Osteocyte (in vitro differentiated cells): ENCODE measurements at regions not wholly inside any gene's neighbourhood (a gene's known extent, or its start where the extent isn't known, plus 50 kb on each side); places are given as distances from the start of the nearest gene placed in this dataset.
A peak's percentile ranks its signal among the peaks of the same experiment; 100 is the strongest.

Experiments
- DNase-seq: peaks from one replicate; pipeline ENCODE4 v3.0.0; 2021; ENCODE audit warnings: mixed read lengths; ENCODE audit not compliant: unreplicated experiment; ENCODE audit errors: extremely low spot score
- H3K27ac Mint-ChIP-seq: one replicate; pipeline ENCODE4 v1.8.0; 2021; ENCODE audit warnings: mild to moderate bottlenecking, mixed read lengths; ENCODE audit not compliant: unreplicated experiment
- H3K27me3 Mint-ChIP-seq: one replicate; pipeline ENCODE4 v1.8.0; 2021; ENCODE audit warnings: mixed read lengths; ENCODE audit not compliant: unreplicated experiment
- H3K36me3 Mint-ChIP-seq: one replicate; pipeline ENCODE4 v1.8.0; 2021; ENCODE audit warnings: mixed read lengths; ENCODE audit not compliant: unreplicated experiment
- H3K4me1 Mint-ChIP-seq: one replicate; pipeline ENCODE4 v1.8.0; 2021; ENCODE audit warnings: mixed read lengths; ENCODE audit not compliant: unreplicated experiment
- H3K4me3 Mint-ChIP-seq: one replicate; pipeline ENCODE4 v1.8.0; 2021; ENCODE audit warnings: mild to moderate bottlenecking, moderate library complexity, mixed read lengths; ENCODE audit not compliant: unreplicated experiment
- H3K9me3 Mint-ChIP-seq: one replicate; pipeline ENCODE4 v1.8.0; 2021; ENCODE audit warnings: mixed read lengths; ENCODE audit not compliant: unreplicated experiment
- TF ChIP-seq, protein P1 (sequence below): fragments of 200-600 bp; sonication (generic); IDR thresholded peaks from 2 replicates; pipeline ENCODE4 v1.5.0; 2021; ENCODE audit warnings: antibody characterized with exemption, mild to moderate bottlenecking, moderate library complexity

GRCh38 chr1:201666645-201667044 lies 127.7 kb downstream of the NAV1 start:
- Mint-ChIP-seq H3K9me3 (no peaks in the 10 kb centered on the region), H3K4me3 (no peak overlapping the region), H3K27me3 (no peaks in the 10 kb centered on the region), H3K27ac (no peak overlapping the region), H3K36me3 (peaks cover 6% of the 10 kb centered on the region), H3K4me1 (peaks cover 34% of the 10 kb centered on the region)
- DNase-seq = no peak
- TF ChIP-seq, protein P1, sequence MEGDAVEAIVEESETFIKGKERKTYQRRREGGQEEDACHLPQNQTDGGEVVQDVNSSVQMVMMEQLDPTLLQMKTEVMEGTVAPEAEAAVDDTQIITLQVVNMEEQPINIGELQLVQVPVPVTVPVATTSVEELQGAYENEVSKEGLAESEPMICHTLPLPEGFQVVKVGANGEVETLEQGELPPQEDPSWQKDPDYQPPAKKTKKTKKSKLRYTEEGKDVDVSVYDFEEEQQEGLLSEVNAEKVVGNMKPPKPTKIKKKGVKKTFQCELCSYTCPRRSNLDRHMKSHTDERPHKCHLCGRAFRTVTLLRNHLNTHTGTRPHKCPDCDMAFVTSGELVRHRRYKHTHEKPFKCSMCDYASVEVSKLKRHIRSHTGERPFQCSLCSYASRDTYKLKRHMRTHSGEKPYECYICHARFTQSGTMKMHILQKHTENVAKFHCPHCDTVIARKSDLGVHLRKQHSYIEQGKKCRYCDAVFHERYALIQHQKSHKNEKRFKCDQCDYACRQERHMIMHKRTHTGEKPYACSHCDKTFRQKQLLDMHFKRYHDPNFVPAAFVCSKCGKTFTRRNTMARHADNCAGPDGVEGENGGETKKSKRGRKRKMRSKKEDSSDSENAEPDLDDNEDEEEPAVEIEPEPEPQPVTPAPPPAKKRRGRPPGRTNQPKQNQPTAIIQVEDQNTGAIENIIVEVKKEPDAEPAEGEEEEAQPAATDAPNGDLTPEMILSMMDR = no peak

GRCh38 chr1:201667479-201667878 lies 128.6 kb downstream of the NAV1 start:
- Mint-ChIP-seq H3K4me1 (peaks cover 26% of the 10 kb centered on the region), H3K4me3 (no peak overlapping the region), H3K36me3 (peaks cover 6% of the 10 kb centered on the region), H3K9me3 (no peaks in the 10 kb centered on the region), H3K27ac (no peak overlapping the region), H3K27me3 (no peaks in the 10 kb centered on the region)
- no peak for DNase-seq
- TF ChIP-seq, protein P1 = no peak

GRCh38 chr1:201670517-201670916 lies 131.6 kb downstream of the NAV1 start:
- Mint-ChIP-seq H3K27me3 (no peaks in the 10 kb centered on the region), H3K9me3 (no peaks in the 10 kb centered on the region), H3K36me3 (peaks cover 6% of the 10 kb centered on the region), H3K4me1 (peaks cover 19% of the 10 kb centered on the region), H3K4me3 (no peak overlapping the region), H3K27ac (no peak overlapping the region)
- no peak for DNase-seq
- TF ChIP-seq, protein P1 = no peak

DNA sequence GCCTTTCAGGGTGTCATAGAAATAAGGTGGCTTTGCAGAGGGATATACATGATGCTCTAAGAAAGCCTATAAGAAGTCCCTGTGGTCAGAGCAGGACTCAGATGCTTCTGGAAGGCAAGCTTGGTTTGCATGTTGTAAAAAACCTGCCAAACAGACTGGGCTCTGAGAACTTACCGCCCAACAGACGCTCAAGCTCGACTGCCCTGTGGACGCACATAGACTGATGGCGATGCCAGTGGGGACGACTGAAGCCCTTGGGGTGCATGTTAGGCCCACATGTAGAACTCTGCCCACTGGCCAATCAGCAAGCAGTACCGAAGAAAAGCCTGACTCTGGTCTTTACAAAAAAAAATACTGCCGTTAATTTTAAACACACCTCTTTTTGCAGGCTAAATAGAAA lies 133.8 kb downstream of the NAV1 start:
- H3K9me3 Mint-ChIP-seq = no peaks in the 10 kb centered on the region
- no peak for DNase-seq
- H3K27ac Mint-ChIP-seq = no peak overlapping the region
- H3K36me3 Mint-ChIP-seq = no peaks in the 10 kb centered on the region
- TF ChIP-seq, protein P1 = no peak
- H3K27me3 Mint-ChIP-seq = no peaks in the 10 kb centered on the region
- peaks cover 34% of the 10 kb centered on the region for H3K4me1 Mint-ChIP-seq
- no peak overlapping the region for H3K4me3 Mint-ChIP-seq

- H3K4me3 Mint-ChIP-seq = no peak overlapping the region
- H3K4me1 Mint-ChIP-seq = peaks cover 36% of the 10 kb centered on the region
- peak overlapping the region; percentile 13 for H3K27ac Mint-ChIP-seq
- TF ChIP-seq, protein P1 = no peak
- DNase-seq = no peak
- no peaks in the 10 kb centered on the region for H3K36me3 Mint-ChIP-seq
- no peaks in the 10 kb centered on the region for H3K9me3 Mint-ChIP-seq
- no peaks in the 10 kb centered on the region for H3K27me3 Mint-ChIP-seq
Measured at GRCh38 chr1:201673093-201673492, 134.2 kb downstream of the NAV1 start.
